Neural progenitor cell (in vitro differentiated cells): ENCODE measurements at regions not wholly inside any gene's neighbourhood (a gene's known extent, or its start where the extent isn't known, plus 50 kb on each side); places are given as distances from the start of the nearest gene placed in this dataset.

Source experiments
- DNase-seq: peaks from one replicate; pipeline ENCODE4 v3.0.0-alpha.2; 2016; ENCODE audit warnings: low spot score
- H2AFZ ChIP-seq: fragments of 200-600 bp; sonication (generic); replicated peaks from 2 replicates; pipeline ENCODE4 v1.6.1; 2016; ENCODE audit warnings: antibody characterized with exemption
- H3F3A ChIP-seq: fragments of 200-600 bp; sonication (generic); 2 replicates; pipeline ENCODE4 v1.6.1; 2016; ENCODE audit warnings: antibody characterized with exemption, low read depth
- H3K27ac ChIP-seq: fragments of 200-600 bp; sonication (generic); 2 replicates; pipeline ENCODE4 v1.5.1; 2016; ENCODE audit warnings: mild to moderate bottlenecking
- H3K27me3 ChIP-seq: fragments of 200-600 bp; sonication (generic); 2 replicates; pipeline ENCODE4 v1.6.1; 2016; ENCODE audit warnings: mild to moderate bottlenecking, moderate library complexity
- H3K36me3 ChIP-seq: fragments of 200-600 bp; sonication (generic); 2 replicates; pipeline ENCODE4 v1.5.1; 2016
- H3K4me1 ChIP-seq: fragments of 200-600 bp; sonication (generic); 2 replicates; pipeline ENCODE4 v1.6.1; 2016; ENCODE audit warnings: mixed run types
- H3K4me2 ChIP-seq: fragments of 200-600 bp; sonication (generic); 2 replicates; pipeline ENCODE4 v1.6.1; 2016
- H3K4me3 ChIP-seq: fragments of 200-600 bp; sonication (generic); 2 replicates; pipeline ENCODE4 v1.5.1; 2016
- H3K79me2 ChIP-seq: fragments of 200-600 bp; sonication (generic); 2 replicates; pipeline ENCODE4 v1.6.1; 2016; ENCODE audit warnings: low read depth
- H3K9ac ChIP-seq: fragments of 200-600 bp; sonication (generic); 2 replicates; pipeline ENCODE4 v1.6.1; 2016
- H3K9me3 ChIP-seq: fragments of 200-600 bp; sonication (generic); 2 replicates; pipeline ENCODE4 v1.5.1; 2016; ENCODE audit warnings: low read depth
- H4K20me1 ChIP-seq: fragments of 200-600 bp; sonication (generic); 2 replicates; pipeline ENCODE4 v1.6.1; 2016; ENCODE audit warnings: low read depth
- H3K27ac Mint-ChIP-seq: 3 replicates; pipeline ENCODE4 v1.8.0; 2021; ENCODE audit warnings: mixed read lengths
- H3K27me3 Mint-ChIP-seq: 2 replicates; pipeline ENCODE4 v1.8.0; 2022; ENCODE audit warnings: low read depth, mild to moderate bottlenecking, inconsistent platforms, moderate library complexity, mixed read lengths; ENCODE audit not compliant: insufficient read depth
- H3K36me3 Mint-ChIP-seq: 3 replicates; pipeline ENCODE4 v1.8.0; 2021; ENCODE audit warnings: mixed read lengths
- H3K4me1 Mint-ChIP-seq: 3 replicates; pipeline ENCODE4 v1.8.0; 2021; ENCODE audit warnings: mixed read lengths
- H3K4me3 Mint-ChIP-seq: 3 replicates; pipeline ENCODE4 v1.8.0; 2021; ENCODE audit warnings: mild to moderate bottlenecking, moderate library complexity, mixed read lengths
- H3K9me3 Mint-ChIP-seq: 3 replicates; pipeline ENCODE4 v1.8.0; 2020; ENCODE audit warnings: mixed read lengths
- EZH2 ChIP-seq: fragments of 200-600 bp; sonication (generic); IDR thresholded peaks from 2 replicates; pipeline ENCODE4 v1.6.1; 2017; ENCODE audit warnings: antibody characterized with exemption, mild to moderate bottlenecking, moderate library complexity
- EZH2phosphoT487 ChIP-seq: fragments of 200-600 bp; sonication (generic); IDR thresholded peaks from 2 replicates; pipeline ENCODE4 v1.6.1; 2017; ENCODE audit warnings: antibody characterized with exemption
- TF ChIP-seq, protein P1 (sequence below): fragments of 200-600 bp; sonication (generic); IDR thresholded peaks from 2 replicates; pipeline ENCODE4 v1.5.1; 2017; ENCODE audit warnings: antibody characterized with exemption, mild to moderate bottlenecking

DNA sequence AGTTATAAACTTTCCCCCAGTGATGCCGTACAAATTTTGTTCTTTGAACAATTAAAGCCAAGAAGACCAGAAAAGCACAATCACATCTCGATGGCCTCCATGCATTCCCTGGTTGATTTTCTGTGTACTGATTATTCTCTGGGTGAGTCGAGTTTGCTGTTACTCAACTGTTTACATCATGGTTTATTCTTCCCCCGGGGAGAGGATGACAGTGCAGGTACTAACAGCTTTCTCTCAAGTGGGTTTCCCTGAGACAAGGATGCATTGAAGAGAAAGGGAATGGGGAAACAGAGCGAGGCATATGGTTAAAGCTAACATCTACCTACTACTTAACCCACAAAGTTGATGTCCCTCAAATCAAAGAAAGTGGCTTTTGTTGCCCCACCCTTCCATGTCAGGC is 410.8 kb upstream of the FANCL start:
- Histone ChIP-seq H3K79me2 (no peaks in the 10 kb centered on the region), H3K36me3 (no peaks in the 10 kb centered on the region), H2AFZ (peak overlapping the region; percentile 68), H4K20me1 (no peaks in the 10 kb centered on the region), H3K4me2 (no peak overlapping the region), H3K27me3 (no peaks in the 10 kb centered on the region), H3K27ac (no peak overlapping the region), H3K9me3 (no peaks in the 10 kb centered on the region), H3F3A (no peaks in the 10 kb centered on the region), H3K9ac (no peak overlapping the region), H3K4me3 (no peak overlapping the region), H3K4me1 (no peaks in the 10 kb centered on the region)
- Mint-ChIP-seq H3K4me3 (no peak overlapping the region), H3K4me1 (peaks cover 16% of the 10 kb centered on the region), H3K36me3 (no peaks in the 10 kb centered on the region), H3K9me3 (no peaks in the 10 kb centered on the region), H3K27ac (no peak overlapping the region), H3K27me3 (peaks cover 2% of the 10 kb centered on the region)
- no peak for DNase-seq
- TF ChIP-seq, protein P1, sequence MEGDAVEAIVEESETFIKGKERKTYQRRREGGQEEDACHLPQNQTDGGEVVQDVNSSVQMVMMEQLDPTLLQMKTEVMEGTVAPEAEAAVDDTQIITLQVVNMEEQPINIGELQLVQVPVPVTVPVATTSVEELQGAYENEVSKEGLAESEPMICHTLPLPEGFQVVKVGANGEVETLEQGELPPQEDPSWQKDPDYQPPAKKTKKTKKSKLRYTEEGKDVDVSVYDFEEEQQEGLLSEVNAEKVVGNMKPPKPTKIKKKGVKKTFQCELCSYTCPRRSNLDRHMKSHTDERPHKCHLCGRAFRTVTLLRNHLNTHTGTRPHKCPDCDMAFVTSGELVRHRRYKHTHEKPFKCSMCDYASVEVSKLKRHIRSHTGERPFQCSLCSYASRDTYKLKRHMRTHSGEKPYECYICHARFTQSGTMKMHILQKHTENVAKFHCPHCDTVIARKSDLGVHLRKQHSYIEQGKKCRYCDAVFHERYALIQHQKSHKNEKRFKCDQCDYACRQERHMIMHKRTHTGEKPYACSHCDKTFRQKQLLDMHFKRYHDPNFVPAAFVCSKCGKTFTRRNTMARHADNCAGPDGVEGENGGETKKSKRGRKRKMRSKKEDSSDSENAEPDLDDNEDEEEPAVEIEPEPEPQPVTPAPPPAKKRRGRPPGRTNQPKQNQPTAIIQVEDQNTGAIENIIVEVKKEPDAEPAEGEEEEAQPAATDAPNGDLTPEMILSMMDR, result no peak
- no peak for TF ChIP-seq EZH2
- no peak for TF ChIP-seq EZH2phosphoT487

DNA sequence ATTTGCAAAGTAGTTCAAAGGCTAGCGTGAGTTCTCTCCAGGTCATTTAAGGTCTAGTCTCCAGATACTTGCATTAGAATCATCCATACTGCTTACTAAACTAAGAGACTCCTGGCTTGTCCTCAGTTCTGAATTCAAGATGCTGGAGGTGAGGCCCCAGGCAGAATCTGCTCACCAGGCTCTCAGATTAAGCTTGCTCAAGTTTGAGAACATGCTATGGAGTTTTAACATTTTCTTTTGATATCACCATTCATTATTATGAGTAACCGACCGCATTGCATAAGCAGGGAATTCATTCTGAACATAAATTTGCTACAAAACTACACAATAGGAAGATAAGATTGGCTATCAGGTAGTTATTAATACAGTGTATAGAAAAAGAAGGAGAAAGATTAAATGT is 409.7 kb upstream of the FANCL start:
- Histone ChIP-seq H2AFZ (no peak overlapping the region), H4K20me1 (no peaks in the 10 kb centered on the region), H3K9me3 (no peaks in the 10 kb centered on the region), H3K36me3 (no peaks in the 10 kb centered on the region), H3K27ac (no peak overlapping the region), H3K4me1 (no peaks in the 10 kb centered on the region), H3K4me3 (no peak overlapping the region), H3K9ac (no peak overlapping the region), H3F3A (no peaks in the 10 kb centered on the region), H3K4me2 (no peak overlapping the region), H3K79me2 (no peaks in the 10 kb centered on the region), H3K27me3 (no peaks in the 10 kb centered on the region)
- TF ChIP-seq, protein P1, result no peak
- TF ChIP-seq EZH2, result no peak
- no peak for TF ChIP-seq EZH2phosphoT487
- no peak for DNase-seq
- Mint-ChIP-seq H3K9me3 (no peaks in the 10 kb centered on the region), H3K4me3 (no peak overlapping the region), H3K36me3 (no peaks in the 10 kb centered on the region), H3K27me3 (no peaks in the 10 kb centered on the region), H3K4me1 (peaks cover 16% of the 10 kb centered on the region), H3K27ac (no peak overlapping the region)

DNA sequence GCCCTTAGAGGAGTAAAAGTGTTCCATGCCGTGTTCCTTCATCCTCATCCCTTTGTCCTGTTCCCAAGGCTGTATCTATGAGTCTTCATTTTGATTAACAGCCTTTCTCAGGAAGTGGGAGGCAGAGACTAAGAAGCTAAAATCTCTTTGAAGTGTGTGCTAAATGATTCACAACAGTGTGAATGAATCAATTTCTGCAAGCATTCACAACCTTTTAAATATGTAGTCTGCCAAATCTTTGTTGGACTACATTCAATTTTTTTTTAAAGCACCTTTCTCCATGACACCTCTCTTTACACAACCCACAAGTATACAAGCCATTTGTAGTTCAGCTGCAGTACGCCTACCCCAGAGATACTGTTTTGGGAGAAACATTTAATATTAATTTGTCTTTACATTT is 408.6 kb upstream of the FANCL start:
- DNase-seq, result no peak

More for the DNA sequence above, 408.6 kb upstream of the FANCL start:
- H3K27ac Mint-ChIP-seq, result no peak overlapping the region
- Histone ChIP-seq H3K27ac (no peak overlapping the region), H3F3A (no peaks in the 10 kb centered on the region), H3K4me3 (no peak overlapping the region), H3K4me2 (no peak overlapping the region), H3K9ac (no peak overlapping the region), H3K9me3 (no peaks in the 10 kb centered on the region), H3K4me1 (no peaks in the 10 kb centered on the region), H2AFZ (no peak overlapping the region), H3K79me2 (no peaks in the 10 kb centered on the region), H3K36me3 (no peaks in the 10 kb centered on the region), H4K20me1 (no peaks in the 10 kb centered on the region), H3K27me3 (no peaks in the 10 kb centered on the region)
- no peak overlapping the region for H3K4me3 Mint-ChIP-seq
- TF ChIP-seq EZH2, result no peak
- no peak for TF ChIP-seq EZH2phosphoT487
- TF ChIP-seq, protein P1, result no peak
- H3K36me3 Mint-ChIP-seq, result no peaks in the 10 kb centered on the region
- H3K27me3 Mint-ChIP-seq, result no peaks in the 10 kb centered on the region
- no peaks in the 10 kb centered on the region for H3K9me3 Mint-ChIP-seq
- peaks cover 16% of the 10 kb centered on the region for H3K4me1 Mint-ChIP-seq
